Stimulated activated naive CD8-positive, alpha-beta T cell treated with anti-CD3 and anti-CD28 coated beads, Interleukin-15, amount 100 ng/mL, for 72 hours (primary cell): ENCODE measurements at regions not wholly inside any gene's neighbourhood (a gene's known extent, or its start where the extent isn't known, plus 50 kb on each side); places are given as distances from the start of the nearest gene placed in this dataset.

Source experiments
- ATAC-seq: fragments of 150-1000 bp; cut with Tn5 transposase; 2 replicates; pipeline ENCODE4 v1.10.0; 2021; ENCODE audit warnings: mild to moderate bottlenecking, moderate library complexity
- DNase-seq, 2 donors: peaks; one replicate each; pipeline ENCODE4 v3.0.0; 2021 to 2022
- H3K27ac Mint-ChIP-seq, 2 donors: one replicate each; pipeline ENCODE4 v1.8.0; 2022; ENCODE audit warnings: mild to moderate bottlenecking in 2 of 2, mixed read lengths in 2 of 2, moderate library complexity in 2 of 2
- H3K27me3 Mint-ChIP-seq: one replicate; pipeline ENCODE4 v1.8.0; 2022; ENCODE audit warnings: mixed read lengths
- H3K4me1 Mint-ChIP-seq: one replicate; pipeline ENCODE4 v1.8.0; 2022; ENCODE audit warnings: mild to moderate bottlenecking, mixed read lengths
- H3K4me3 Mint-ChIP-seq, 2 donors: one replicate each; pipeline ENCODE4 v1.8.0; 2022; ENCODE audit warnings: mild to moderate bottlenecking in 2 of 2, mixed read lengths in 2 of 2, moderate library complexity in 1 of 2
- H3K9me3 Mint-ChIP-seq, 2 donors: one replicate each; pipeline ENCODE4 v1.8.0; 2022; ENCODE audit warnings: mixed read lengths in 2 of 2

GRCh38 chr1:191634801-191635508, 523.3 kb upstream of the RGS18 start:
- no peak overlapping the region for H3K27ac Mint-ChIP-seq
- H3K9me3 Mint-ChIP-seq = peaks cover 17 to 20% of the 10 kb centered on the region in 2 donors
- H3K4me1 Mint-ChIP-seq = no peaks in the 10 kb centered on the region
- H3K27me3 Mint-ChIP-seq = no peaks in the 10 kb centered on the region
- H3K4me3 Mint-ChIP-seq = no peak overlapping the region
- ATAC-seq (no peak), DNase-seq (no peak)

GRCh38 chr1:191636345-191636744, 521.9 kb upstream of the RGS18 start:
- DNase-seq (no peak), ATAC-seq (no peak)
- H3K27me3 Mint-ChIP-seq = no peaks in the 10 kb centered on the region
- no peaks in the 10 kb centered on the region for H3K4me1 Mint-ChIP-seq
- peaks cover 12 to 13% of the 10 kb centered on the region in 2 donors for H3K9me3 Mint-ChIP-seq
- H3K4me3 Mint-ChIP-seq = no peak overlapping the region
- H3K27ac Mint-ChIP-seq = no peak overlapping the region

GRCh38 chr1:191641420-191642260, 516.6 kb upstream of the RGS18 start:
- ATAC-seq = no peak

GRCh38 chr1:191643060-191643459, 515.2 kb upstream of the RGS18 start:
- Mint-ChIP-seq H3K4me1 (no peaks in the 10 kb centered on the region), H3K9me3 (no peaks in the 10 kb centered on the region), H3K27ac (no peak overlapping the region), H3K4me3 (no peak overlapping the region), H3K27me3 (no peaks in the 10 kb centered on the region)
- DNase-seq = no peak
- no peak for ATAC-seq

More at GRCh38 chr1:191641420-191642260, 516.6 kb upstream of the RGS18 start:
- Mint-ChIP-seq H3K27ac (no peak overlapping the region), H3K27me3 (no peaks in the 10 kb centered on the region), H3K4me3 (no peak overlapping the region), H3K4me1 (no peaks in the 10 kb centered on the region), H3K9me3 (peaks cover 0 to under 1% of the 10 kb centered on the region in 2 donors)
- no peak for DNase-seq

- H3K27ac Mint-ChIP-seq = no peak overlapping the region
- peaks cover 4 to 5% of the 10 kb centered on the region in 2 donors for H3K9me3 Mint-ChIP-seq
- ATAC-seq = no peak
- H3K27me3 Mint-ChIP-seq = no peaks in the 10 kb centered on the region
- no peak overlapping the region for H3K4me3 Mint-ChIP-seq
- H3K4me1 Mint-ChIP-seq = no peaks in the 10 kb centered on the region
- DNase-seq = no peak
Observed at GRCh38 chr1:191648939-191649338, 509.3 kb upstream of the RGS18 start.

- ATAC-seq (no peak), DNase-seq (no peak)
- no peak overlapping the region for H3K4me3 Mint-ChIP-seq
- H3K27ac Mint-ChIP-seq = no peak overlapping the region
- no peaks in the 10 kb centered on the region for H3K9me3 Mint-ChIP-seq
- no peaks in the 10 kb centered on the region for H3K27me3 Mint-ChIP-seq
- no peaks in the 10 kb centered on the region for H3K4me1 Mint-ChIP-seq
Observed at GRCh38 chr1:191662051-191662450, 496.2 kb upstream of the RGS18 start.

- no peak overlapping the region for H3K27ac Mint-ChIP-seq
- H3K9me3 Mint-ChIP-seq = no peaks in the 10 kb centered on the region
- no peak overlapping the region for H3K4me3 Mint-ChIP-seq
- H3K4me1 Mint-ChIP-seq = no peaks in the 10 kb centered on the region
- DNase-seq (no peak), ATAC-seq (no peak)
- H3K27me3 Mint-ChIP-seq = no peaks in the 10 kb centered on the region
Observed at GRCh38 chr1:191662746-191663145, 495.5 kb upstream of the RGS18 start.

- no peak for DNase-seq
- Mint-ChIP-seq H3K4me3 (no peak overlapping the region), H3K9me3 (no peaks in the 10 kb centered on the region), H3K4me1 (no peaks in the 10 kb centered on the region), H3K27me3 (no peaks in the 10 kb centered on the region), H3K27ac (no peak overlapping the region)
- ATAC-seq = no peak
Observed at GRCh38 chr1:191668525-191668924, 489.7 kb upstream of the RGS18 start.

- no peak for ATAC-seq
- no peak overlapping the region for H3K27ac Mint-ChIP-seq
- no peaks in the 10 kb centered on the region for H3K4me1 Mint-ChIP-seq
- no peak overlapping the region for H3K4me3 Mint-ChIP-seq
- no peaks in the 10 kb centered on the region for H3K27me3 Mint-ChIP-seq
- DNase-seq = no peak
- no peaks in the 10 kb centered on the region for H3K9me3 Mint-ChIP-seq
Observed at GRCh38 chr1:191669629-191670028, 488.6 kb upstream of the RGS18 start.

GRCh38 chr1:191671236-191671635, 487.0 kb upstream of the RGS18 start:
- DNase-seq = no peak
- no peaks in the 10 kb centered on the region for H3K27me3 Mint-ChIP-seq
- H3K4me1 Mint-ChIP-seq = no peaks in the 10 kb centered on the region
- no peak for ATAC-seq
- H3K27ac Mint-ChIP-seq = no peak overlapping the region
- no peaks in the 10 kb centered on the region for H3K9me3 Mint-ChIP-seq
- no peak overlapping the region for H3K4me3 Mint-ChIP-seq

GRCh38 chr1:191674626-191675179, 483.6 kb upstream of the RGS18 start:
- no peak for ATAC-seq
- no peak overlapping the region for H3K27ac Mint-ChIP-seq

GRCh38 chr1:191675856-191676783, 482.1 kb upstream of the RGS18 start:
- H3K4me1 Mint-ChIP-seq = no peaks in the 10 kb centered on the region
- H3K27ac Mint-ChIP-seq = no peak overlapping the region
- peaks cover 0 to 5% of the 10 kb centered on the region in 2 donors for H3K9me3 Mint-ChIP-seq
- no peak overlapping the region for H3K4me3 Mint-ChIP-seq
- H3K27me3 Mint-ChIP-seq = no peaks in the 10 kb centered on the region
- no peak for DNase-seq
- ATAC-seq = no peak

More at GRCh38 chr1:191674626-191675179, 483.6 kb upstream of the RGS18 start:
- Mint-ChIP-seq H3K4me1 (no peaks in the 10 kb centered on the region), H3K27me3 (no peaks in the 10 kb centered on the region), H3K4me3 (no peak overlapping the region), H3K9me3 (peaks cover 0 to 5% of the 10 kb centered on the region in 2 donors)
- DNase-seq = no peak

GRCh38 chr1:191685669-191686068, 472.6 kb upstream of the RGS18 start:
- H3K27me3 Mint-ChIP-seq = no peaks in the 10 kb centered on the region
- DNase-seq = no peak
- H3K4me3 Mint-ChIP-seq = no peak overlapping the region
- no peak for ATAC-seq
- H3K27ac Mint-ChIP-seq = no peak overlapping the region
- H3K9me3 Mint-ChIP-seq = no peaks in the 10 kb centered on the region
- H3K4me1 Mint-ChIP-seq = no peaks in the 10 kb centered on the region

- no peaks in the 10 kb centered on the region for H3K4me1 Mint-ChIP-seq
- DNase-seq = no peak
- H3K4me3 Mint-ChIP-seq = no peak overlapping the region
- H3K27me3 Mint-ChIP-seq = no peaks in the 10 kb centered on the region
- ATAC-seq = no peak
- no peaks in the 10 kb centered on the region for H3K9me3 Mint-ChIP-seq
- no peak overlapping the region for H3K27ac Mint-ChIP-seq
Observed at GRCh38 chr1:191687721-191688120, 470.5 kb upstream of the RGS18 start.

GRCh38 chr1:191690931-191691330, 467.3 kb upstream of the RGS18 start:
- DNase-seq (no peak), ATAC-seq (no peak)
- Mint-ChIP-seq H3K27me3 (no peaks in the 10 kb centered on the region), H3K4me1 (no peaks in the 10 kb centered on the region), H3K4me3 (no peak overlapping the region), H3K9me3 (peaks cover 12 to 15% of the 10 kb centered on the region in 2 donors), H3K27ac (no peak overlapping the region)
